Right cardiac atrium (tissue), 5 donors: ENCODE measurements at regions not wholly inside any gene's neighbourhood (a gene's known extent, or its start where the extent isn't known, plus 50 kb on each side); places are given as distances from the start of the nearest gene placed in this dataset.
"Not testable (repeated sequence)": the region's sequence is repeated elsewhere in the genome, so short reads cannot be mapped to it uniquely, and the experiment has no call there.

Experiments
- ATAC-seq, 2 donors: fragments of 200-7000 bp; cut with Tn5 transposase; one replicate each; pipeline versions ENCODE4 v1.8.0 to v1.9.1; 2020; ENCODE audit warnings: moderate library complexity in 2 of 2, mild to moderate bottlenecking in 1 of 2
- DNase-seq, 3 donors: peaks; one replicate each; pipeline ENCODE4 v3.0.0-alpha.2; 2020
- H3K27ac ChIP-seq: one replicate; pipeline ENCODE4 v1.5.1; 2013; ENCODE audit warnings: mild to moderate bottlenecking, low read length, control low read depth, moderate library complexity
- H3K27me3 ChIP-seq: one replicate; pipeline ENCODE4 v1.6.1; 2013; ENCODE audit not compliant: control insufficient read depth, insufficient read depth
- H3K4me1 ChIP-seq: one replicate; pipeline ENCODE4 v1.6.1; 2013; ENCODE audit warnings: low read length; ENCODE audit not compliant: control insufficient read depth, insufficient read depth
- H3K4me3 ChIP-seq: one replicate; pipeline ENCODE4 v1.5.1; 2013; ENCODE audit warnings: low read length, control low read depth
- H3K9me3 ChIP-seq: one replicate; pipeline ENCODE4 v1.6.1; 2013; ENCODE audit warnings: low read length; ENCODE audit not compliant: control insufficient read depth
- WGBS: extraction: QIAGEN DNeasy Blood & Tissue Kit; methylation state at CpG from one replicate; pipeline ENCODE4 v1.1.7; 2013; 5-methylcytosine and 5-hydroxymethylcytosine counted together
- intact Hi-C, 4 donors: fragments of 100-400 bp; cut with DNase I; formaldehyde crosslinking; loops; one replicate each; pipeline versions ENCODE4 v1.11.0 to v1.14.0; 2022 to 2023
- donor health status: healthy with polysubstance abuse.
- donor health status: DM: no; HTN: yes; CAD: no.
- donor health status: DM: no; HTN: no; CAD: no.
- donor health status: DM: no; HTN: yes; CAD: no; lungs with severe emphysema.
- donor health status: DM: yes; HTN: yes; CAD: no.

- WGBS = 93% methylated on average over 3 of the region's 3 CpGs
- H3K4me3 ChIP-seq = no peak overlapping the region
- intact Hi-C loops = no loop called here
- H3K9me3 ChIP-seq = no peaks in the 10 kb centered on the region
- no peak overlapping the region for H3K27ac ChIP-seq
- H3K27me3 ChIP-seq = no peaks in the 10 kb centered on the region
- DNase-seq = no peak
- ATAC-seq = no peak
- no peaks in the 10 kb centered on the region for H3K4me1 ChIP-seq
Observed at GRCh38 chr7:65317372-65317771, 56.3 kb upstream of the ZNF92 start.

- DNase-seq (no peak), ATAC-seq (no peak)
- H3K27ac ChIP-seq = no peak overlapping the region
- no peaks in the 10 kb centered on the region for H3K27me3 ChIP-seq
- H3K9me3 ChIP-seq = no peaks in the 10 kb centered on the region
- no peaks in the 10 kb centered on the region for H3K4me1 ChIP-seq
- WGBS = 59% methylated on average over 6 of the region's 6 CpGs
- H3K4me3 ChIP-seq = no peak overlapping the region
- intact Hi-C loops = no loop called here
Observed at GRCh38 chr7:65310761-65311160, 62.9 kb upstream of the ZNF92 start.

GRCh38 chr7:65308300-65308678 is 65.4 kb upstream of the ZNF92 start:
- DNase-seq = no peak
- 77% methylated on average over 2 of the region's 2 CpGs for WGBS

GRCh38 chr7:65307651-65308299 is 65.9 kb upstream of the ZNF92 start:
- H3K27ac ChIP-seq = no peak overlapping the region
- intact Hi-C loops = loop anchor here in 2 of 4 donors (2.0 to 10.0 kb wide), 2 partner anchors 353 to 357 kb away; no protein-coding TSS in a partner anchor
- no peaks in the 10 kb centered on the region for H3K27me3 ChIP-seq
- ATAC-seq = peak; percentile 57 to 76
- 41% methylated on average over 8 of the region's 8 CpGs for WGBS
- no peak for DNase-seq
- H3K4me1 ChIP-seq = no peaks in the 10 kb centered on the region
- no peak overlapping the region for H3K4me3 ChIP-seq
- no peaks in the 10 kb centered on the region for H3K9me3 ChIP-seq

More at GRCh38 chr7:65308300-65308678, 65.4 kb upstream of the ZNF92 start:
- H3K9me3 ChIP-seq = no peaks in the 10 kb centered on the region
- no peaks in the 10 kb centered on the region for H3K27me3 ChIP-seq
- no peak overlapping the region for H3K27ac ChIP-seq
- intact Hi-C loops = loop anchor here in 1 of 4 donors (10.0 kb wide), 1 partner anchor 353 kb away; no protein-coding TSS in a partner anchor
- H3K4me1 ChIP-seq = no peaks in the 10 kb centered on the region
- H3K4me3 ChIP-seq = no peak overlapping the region
- ATAC-seq = no peak

- H3K27me3 ChIP-seq = no peaks in the 10 kb centered on the region
- no peak overlapping the region for H3K4me3 ChIP-seq
- WGBS = 70% methylated on average over 1 of the region's 1 CpG
- H3K9me3 ChIP-seq = no peaks in the 10 kb centered on the region
- no peaks in the 10 kb centered on the region for H3K4me1 ChIP-seq
- no peak for ATAC-seq
- DNase-seq = no peak
- H3K27ac ChIP-seq = no peak overlapping the region
- intact Hi-C loops = loop anchor here in 1 of 4 donors (10.0 kb wide), 1 partner anchor 349 kb away; no protein-coding TSS in a partner anchor
Observed at GRCh38 chr7:65304175-65304574, 69.5 kb upstream of the ZNF92 start.

- no peak for ATAC-seq
- 94% methylated on average over 1 of the region's 1 CpG for WGBS
- Histone ChIP-seq H3K4me1 (no peaks in the 10 kb centered on the region), H3K9me3 (no peaks in the 10 kb centered on the region), H3K4me3 (no peak overlapping the region), H3K27ac (no peak overlapping the region), H3K27me3 (no peaks in the 10 kb centered on the region)
- no peak for DNase-seq
- intact Hi-C loops = loop anchor here in 1 of 4 donors (10.0 kb wide), 1 partner anchor 348 kb away; no protein-coding TSS in a partner anchor
Observed at GRCh38 chr7:65302883-65303282, 70.8 kb upstream of the ZNF92 start.

- intact Hi-C loops = loop anchor here in 1 of 4 donors (10.0 kb wide), 1 partner anchor 346 kb away; no protein-coding TSS in a partner anchor
- H3K4me3 ChIP-seq = no peak overlapping the region
- ATAC-seq (no peak), DNase-seq (no peak)
- no peak overlapping the region for H3K27ac ChIP-seq
- H3K27me3 ChIP-seq = no peaks in the 10 kb centered on the region
- H3K9me3 ChIP-seq = no peaks in the 10 kb centered on the region
- 42% methylated on average over 2 of the region's 2 CpGs for WGBS
- H3K4me1 ChIP-seq = no peaks in the 10 kb centered on the region
Observed at GRCh38 chr7:65301007-65301406, 72.6 kb upstream of the ZNF92 start.

- ATAC-seq = no peak
Observed at GRCh38 chr7:65295409-65295808, 78.2 kb upstream of the ZNF92 start.

GRCh38 chr7:65290340-65290739 is 83.3 kb upstream of the ZNF92 start:
- intact Hi-C loops, ATAC-seq, H3K9me3 ChIP-seq, H3K4me1 ChIP-seq, H3K27ac ChIP-seq, H3K4me3 ChIP-seq, H3K27me3 ChIP-seq, DNase-seq: not testable (repeated sequence)
- WGBS = 96% methylated on average over 9 of the region's 9 CpGs

More at GRCh38 chr7:65295409-65295808, 78.2 kb upstream of the ZNF92 start:
- intact Hi-C loops = no loop called here
- 88% methylated on average over 2 of the region's 2 CpGs for WGBS
- Histone ChIP-seq H3K4me3 (no peak overlapping the region), H3K4me1 (no peaks in the 10 kb centered on the region), H3K27me3 (no peaks in the 10 kb centered on the region), H3K9me3 (no peaks in the 10 kb centered on the region), H3K27ac (no peak overlapping the region)
- no peak for DNase-seq

- intact Hi-C loops = no loop called here
- ATAC-seq = no peak
- WGBS = 88% methylated on average over 4 of the region's 4 CpGs
Observed at GRCh38 chr7:65287023-65287422, 86.6 kb upstream of the ZNF92 start.

GRCh38 chr7:65285906-65286864 is 87.5 kb upstream of the ZNF92 start:
- ATAC-seq = no peak
- Histone ChIP-seq H3K27ac (no peak overlapping the region), H3K27me3 (no peaks in the 10 kb centered on the region), H3K4me1 (no peaks in the 10 kb centered on the region), H3K9me3 (no peaks in the 10 kb centered on the region), H3K4me3 (no peak overlapping the region)
- 84% methylated on average over 3 of the region's 3 CpGs for WGBS
- intact Hi-C loops = no loop called here
- no peak for DNase-seq

More at GRCh38 chr7:65287023-65287422, 86.6 kb upstream of the ZNF92 start:
- DNase-seq = no peak
- Histone ChIP-seq H3K4me1 (no peaks in the 10 kb centered on the region), H3K9me3 (no peaks in the 10 kb centered on the region), H3K27me3 (no peaks in the 10 kb centered on the region), H3K27ac (no peak overlapping the region), H3K4me3 (no peak overlapping the region)
